HG03159 (cell line): ENCODE measurements at regions not wholly inside any gene's neighbourhood (a gene's known extent, or its start where the extent isn't known, plus 50 kb on each side); places are given as distances from the start of the nearest gene placed in this dataset.

Experiments used
- ATAC-seq: cut with Tn5 transposase; IDR thresholded peaks from one replicate; pipeline ENCODE4 v1.9.1; 2021; ENCODE audit warnings: mild to moderate bottlenecking, moderate library complexity; ENCODE audit not compliant: unreplicated experiment

GRCh38 chr17:77439189-77440018, 298.6 kb downstream of the SEC14L1 start:
- ATAC-seq, result no peak

GRCh38 chr17:77440560-77440981, 299.8 kb downstream of the SEC14L1 start:
- ATAC-seq, result no peak

DNA sequence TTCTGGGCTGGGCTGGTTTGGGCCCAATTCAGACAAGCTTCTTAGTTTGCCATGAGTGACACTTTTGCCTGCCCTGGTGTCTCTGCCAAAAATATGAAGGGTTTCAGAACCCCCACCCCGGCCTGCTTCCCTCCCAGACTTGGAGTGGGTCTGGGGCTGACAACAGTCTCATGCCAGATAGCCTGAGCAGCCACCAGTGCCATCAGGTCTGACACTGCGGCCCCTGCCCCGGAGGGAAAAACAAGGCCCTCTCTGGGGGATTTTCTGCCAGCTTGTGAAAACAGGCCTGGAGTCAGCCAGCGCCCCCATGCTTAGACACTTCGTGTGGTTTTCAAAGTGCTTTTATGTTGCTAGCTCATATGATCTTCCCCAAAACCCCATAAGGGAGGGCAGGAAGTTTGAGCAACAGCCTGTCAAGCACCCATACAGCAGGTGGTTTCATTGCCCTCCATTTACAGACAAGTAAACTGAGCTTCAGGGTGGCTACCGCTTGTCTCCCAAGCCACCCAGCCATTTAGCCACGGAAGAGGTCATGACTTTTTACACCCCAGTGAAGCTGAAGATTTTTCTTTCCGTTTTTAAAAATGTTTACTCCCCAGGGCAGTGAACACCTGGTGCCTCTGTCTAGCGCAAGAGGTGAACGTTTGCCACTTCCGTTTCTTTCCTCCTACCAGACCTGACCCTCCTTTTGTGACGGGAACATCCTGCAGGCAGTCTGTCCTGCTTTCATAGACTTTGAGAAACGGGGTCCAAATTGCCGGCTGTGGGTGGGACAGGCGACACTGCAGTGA, 300.6 kb downstream of the SEC14L1 start:
- ATAC-seq, result peak; percentile 42

DNA sequence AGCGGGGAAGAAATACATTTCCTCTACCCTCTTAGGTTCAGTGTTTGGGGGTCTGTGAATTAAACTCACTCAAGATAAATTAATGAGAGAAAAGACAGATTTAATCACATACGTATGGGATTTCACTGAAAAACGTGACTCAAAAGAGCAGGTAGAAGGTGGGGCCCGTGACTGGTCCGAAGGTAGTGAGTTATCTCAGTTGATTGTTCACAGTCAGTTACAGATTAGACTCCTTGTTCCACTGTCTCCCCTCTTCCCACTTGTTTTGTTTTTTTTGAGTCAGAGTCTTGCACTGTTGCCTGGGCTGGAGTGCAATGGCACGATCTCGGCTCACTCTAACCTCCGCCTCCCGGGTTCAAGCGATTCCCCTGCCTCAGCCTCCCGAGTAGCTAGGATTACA, 301.2 kb downstream of the SEC14L1 start:
- ATAC-seq, result peak; percentile 7

DNA sequence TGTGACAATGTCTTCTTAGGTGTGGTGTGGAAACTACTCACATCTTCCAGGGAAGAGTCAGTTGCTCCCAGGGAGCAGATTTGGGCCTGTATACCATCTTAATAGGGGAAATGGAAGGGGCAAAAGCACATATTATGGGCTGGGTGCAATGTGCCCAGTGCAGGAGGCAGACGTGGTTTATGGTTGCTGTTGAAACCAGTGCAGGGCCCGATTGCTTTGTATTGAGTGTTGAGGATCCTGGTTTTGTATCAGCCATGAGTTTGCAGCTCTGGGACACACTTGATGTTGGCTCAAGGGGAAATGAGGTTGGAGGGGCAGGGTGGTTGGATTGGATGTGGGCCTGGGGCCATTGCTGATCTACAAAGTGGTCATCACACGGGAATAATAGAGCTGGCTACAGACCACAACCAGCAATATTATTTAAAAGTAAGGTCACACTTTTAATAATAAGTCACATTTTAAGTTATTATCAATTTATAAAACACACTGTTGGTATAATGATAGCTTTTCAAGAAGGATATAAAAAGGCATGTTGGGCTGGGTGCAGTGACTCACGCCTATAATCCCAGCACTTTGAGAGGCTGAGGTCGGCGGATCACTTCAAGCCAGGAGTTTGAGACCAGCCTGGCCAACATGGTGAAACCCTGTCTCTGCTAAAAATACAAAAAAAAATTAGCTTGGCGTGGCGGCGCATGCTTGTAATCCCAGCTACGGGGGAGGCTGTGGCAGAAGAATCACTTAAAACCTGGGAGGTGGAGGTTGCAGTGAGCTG, 302.4 kb downstream of the SEC14L1 start:
- no peak for ATAC-seq

GRCh38 chr17:77443748-77444260, 303.0 kb downstream of the SEC14L1 start:
- no peak for ATAC-seq

GRCh38 chr17:77444628-77444983, 303.8 kb downstream of the SEC14L1 start:
- no peak for ATAC-seq

GRCh38 chr17:77444984-77445759, 304.4 kb downstream of the SEC14L1 start:
- ATAC-seq, result peak; percentile 29

- no peak for ATAC-seq
These were observed 305.2 kb downstream of the SEC14L1 start for GRCh38 chr17:77445760-77446532.

- no peak for ATAC-seq
These were observed 306.3 kb downstream of the SEC14L1 start for GRCh38 chr17:77446940-77447634.

- no peak for ATAC-seq
These were observed 308.7 kb downstream of the SEC14L1 start for GRCh38 chr17:77449373-77449907.

GRCh38 chr17:77449908-77450741, 309.4 kb downstream of the SEC14L1 start:
- no peak for ATAC-seq

GRCh38 chr17:77450742-77451244, 310.0 kb downstream of the SEC14L1 start:
- no peak for ATAC-seq

DNA sequence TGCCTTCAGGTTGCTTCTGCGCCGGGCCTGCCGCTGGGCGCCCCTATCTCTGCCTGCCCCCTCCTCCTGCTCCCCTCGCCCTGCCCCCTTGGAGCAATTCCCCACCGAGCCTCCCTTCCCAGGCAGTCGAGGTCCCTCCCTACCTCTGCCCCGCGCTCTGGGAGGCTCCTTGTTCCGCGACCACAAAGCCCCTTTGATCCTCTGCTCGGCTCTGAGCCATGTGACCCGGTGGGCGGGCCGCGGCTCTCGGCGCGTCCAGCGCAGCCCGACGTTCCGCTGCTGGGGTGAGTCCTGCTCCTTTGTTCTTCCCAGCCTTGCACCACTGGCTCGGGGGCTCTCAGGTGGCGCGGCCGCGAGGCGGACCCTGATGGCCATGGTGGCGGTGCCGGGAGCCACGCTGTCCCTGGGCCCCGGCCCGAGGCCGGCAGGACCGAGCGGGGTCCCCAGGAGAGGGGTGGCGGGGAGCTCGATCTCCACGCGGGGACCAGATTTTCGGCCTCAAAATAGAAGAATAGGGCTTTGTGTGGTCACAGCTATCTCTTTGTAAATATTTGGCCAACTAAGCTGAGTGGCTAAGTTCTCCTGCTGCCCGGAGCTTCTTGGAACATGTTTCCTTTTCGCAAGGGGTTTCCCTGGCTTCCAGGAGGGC, 310.6 kb downstream of the SEC14L1 start:
- no peak for ATAC-seq

DNA sequence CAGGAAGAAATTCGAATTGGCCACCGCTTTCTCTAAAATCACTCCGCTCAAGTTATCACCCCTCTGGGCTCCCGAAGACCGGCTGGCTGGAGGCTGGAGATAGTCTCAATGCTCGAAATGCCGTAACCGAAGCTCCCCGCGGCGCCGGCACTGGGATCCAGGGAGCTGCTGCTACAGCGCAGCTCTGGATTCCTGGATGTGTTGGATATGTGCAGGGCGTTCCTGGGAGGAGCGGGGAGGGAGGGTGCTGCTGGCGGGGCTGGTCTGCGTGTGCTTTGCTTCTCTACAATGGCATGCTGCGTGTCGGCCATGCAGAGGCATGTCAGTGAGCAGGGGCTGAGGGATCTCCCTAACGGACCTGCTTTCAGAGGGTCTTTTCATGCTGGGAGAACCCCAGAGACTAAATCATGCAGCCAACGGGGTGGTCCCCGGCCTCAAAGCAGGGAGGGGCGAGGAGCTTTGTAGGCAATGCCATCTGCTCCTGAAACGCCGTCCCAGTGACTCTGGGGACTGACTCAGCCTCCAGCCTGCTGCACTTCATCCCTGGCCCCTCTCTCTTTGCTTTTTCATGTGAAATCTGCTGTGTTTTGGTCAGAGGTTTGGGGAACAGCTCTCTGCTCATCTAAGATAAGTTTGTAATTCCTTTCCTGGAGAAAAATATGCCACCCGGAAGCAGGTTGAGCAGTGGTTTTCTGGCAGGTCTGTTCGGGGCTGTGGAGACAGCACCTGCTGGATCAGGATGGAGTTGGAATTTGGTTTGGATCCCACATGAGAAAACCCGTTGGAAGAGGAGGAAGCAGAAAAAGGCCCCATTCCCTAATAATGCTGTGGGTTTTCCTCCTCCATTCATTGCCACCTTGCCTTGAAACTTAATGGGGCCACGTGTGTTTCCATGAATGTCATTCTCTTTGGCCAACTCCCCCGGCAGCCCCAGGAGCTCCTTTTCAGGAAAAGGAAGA, 311.4 kb downstream of the SEC14L1 start:
- ATAC-seq, result no peak

- no peak for ATAC-seq
These were observed 313.0 kb downstream of the SEC14L1 start for GRCh38 chr17:77453613-77454241.
